ENCODE measurements at regions not wholly inside any gene's neighbourhood (a gene's known extent, or its start where the extent isn't known, plus 50 kb on each side); places are given as distances from the start of the nearest gene placed in this dataset.

- no peak overlapping the region for H3K27ac ChIP-seq
- H3K4me3 ChIP-seq = no peak overlapping the region
- H4K20me1 ChIP-seq (ENCODE audit: insufficient read depth) = no peaks in the 10 kb centered on the region
- 58 to 65% methylated on average over 5 of the region's 5 CpGs for WGBS, 2 experiments (ENCODE audit: low coverage in 1 of 2, low lambda C conversion rate in 2 of 2, missing lambda C conversion rate in 2 of 2)
- peaks cover 2% of the 10 kb centered on the region; the same call in 1 of the 2 replicates for H3K27me3 ChIP-seq (replicated peaks; ENCODE audit: insufficient read depth)
- H3K36me3 ChIP-seq (ENCODE audit: low read depth) = no peaks in the 10 kb centered on the region
- TF ChIP-seq EZH2 (IDR thresholded peaks at IDR 0.05; ENCODE audit: insufficient read depth, poor library complexity, severe bottlenecking) = no peak
- TF ChIP-seq EZH2phosphoT487 (IDR thresholded peaks at IDR 0.05; ENCODE audit: insufficient read depth, low read depth) = no peak
- H2AFZ ChIP-seq = no peak overlapping the region
- no peak overlapping the region for H3K4me2 ChIP-seq (ENCODE audit: unreplicated experiment)
- H3K4me1 ChIP-seq (ENCODE audit: insufficient read depth) = no peaks in the 10 kb centered on the region; the same call in 1 of the 2 replicates
- no peaks in the 10 kb centered on the region for H3K9me3 ChIP-seq (ENCODE audit: low read depth)
- H3F3A ChIP-seq (ENCODE audit: insufficient read depth) = 0 out of 2 replicates have a peak, but pooled peaks cover 10% of the 10 kb centered on the region
- DNase-seq = peak; percentile 21
- in situ Hi-C loops (cut with MboI) = no loop called here
- no peaks in the 10 kb centered on the region for H3K9me2 ChIP-seq (ENCODE audit: insufficient read depth)
- H3K79me2 ChIP-seq (ENCODE audit: insufficient read depth) = no peaks in the 10 kb centered on the region
- H3K9ac ChIP-seq = no peak overlapping the region
Measured at GRCh38 chr20:39773380-39774000, 811.3 kb downstream of the DHX35 start.

DNA sequence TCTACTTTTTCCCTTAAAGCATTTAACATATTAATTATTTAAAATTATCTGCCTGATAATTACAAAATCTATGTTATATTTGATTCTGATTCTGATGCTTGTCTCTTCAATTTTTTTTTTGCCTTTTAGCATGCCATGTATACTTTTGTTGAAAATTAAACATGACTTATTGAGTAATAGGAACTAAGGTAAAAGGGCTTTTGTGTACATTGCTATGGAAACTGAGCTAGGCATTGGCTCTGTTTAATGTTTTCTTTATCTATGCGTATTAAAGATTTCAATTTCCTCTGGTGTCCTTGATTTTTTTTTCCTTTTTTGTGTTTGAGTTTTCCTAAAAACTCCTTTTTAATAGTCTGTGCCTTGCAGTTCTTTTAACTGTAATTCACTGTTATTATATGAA is 805.2 kb downstream of the DHX35 start:
- Histone ChIP-seq H3K9ac (no peak overlapping the region), H3K9me3 (ENCODE audit: low read depth) (no peaks in the 10 kb centered on the region), H3F3A (ENCODE audit: insufficient read depth) (no peaks in the 10 kb centered on the region), H3K79me2 (ENCODE audit: insufficient read depth) (no peaks in the 10 kb centered on the region), H3K27me3 (replicated peaks; ENCODE audit: insufficient read depth) (no peaks in the 10 kb centered on the region), H2AFZ (no peak overlapping the region), H3K36me3 (ENCODE audit: low read depth) (no peaks in the 10 kb centered on the region), H3K4me2 (ENCODE audit: unreplicated experiment) (no peak overlapping the region), H3K9me2 (ENCODE audit: insufficient read depth) (no peaks in the 10 kb centered on the region), H4K20me1 (ENCODE audit: insufficient read depth) (no peaks in the 10 kb centered on the region), H3K4me3 (no peak overlapping the region), H3K4me1 (ENCODE audit: insufficient read depth) (no peaks in the 10 kb centered on the region), H3K27ac (no peak overlapping the region)
- in situ Hi-C loops (cut with MboI) = no loop called here
- TF ChIP-seq EZH2 (IDR thresholded peaks at IDR 0.05; ENCODE audit: insufficient read depth, poor library complexity, severe bottlenecking) = no peak
- no peak for TF ChIP-seq EZH2phosphoT487 (IDR thresholded peaks at IDR 0.05; ENCODE audit: insufficient read depth, low read depth)
- DNase-seq = no peak
- 55 to 74% methylated on average over 1 of the region's 1 CpG for WGBS, 2 experiments (ENCODE audit: low coverage in 1 of 2, low lambda C conversion rate in 2 of 2, missing lambda C conversion rate in 2 of 2)

DNA sequence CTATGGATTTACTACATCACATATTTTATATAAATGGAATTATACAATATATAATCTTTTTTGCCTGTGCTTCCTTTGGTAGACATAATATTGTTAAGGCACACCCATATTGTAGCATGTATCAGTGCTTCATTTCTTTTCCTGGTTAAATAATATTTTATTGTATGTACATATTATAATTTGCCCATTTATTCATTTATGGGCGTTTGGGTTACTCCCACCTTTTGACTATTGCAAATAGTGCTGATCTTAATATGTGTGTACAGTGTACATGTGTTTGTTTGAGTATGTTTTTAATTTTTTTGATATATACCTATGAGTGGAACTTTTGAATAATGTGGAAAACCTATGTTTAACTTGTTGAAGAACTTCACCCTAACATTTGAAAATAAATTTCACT is 804.2 kb downstream of the DHX35 start:
- Histone ChIP-seq H3K4me2 (ENCODE audit: unreplicated experiment) (no peak overlapping the region), H3K9me3 (ENCODE audit: low read depth) (no peaks in the 10 kb centered on the region), H3K9ac (no peak overlapping the region), H3K9me2 (ENCODE audit: insufficient read depth) (no peaks in the 10 kb centered on the region), H3F3A (ENCODE audit: insufficient read depth) (no peaks in the 10 kb centered on the region), H3K27ac (no peak overlapping the region), H3K27me3 (replicated peaks; ENCODE audit: insufficient read depth) (no peaks in the 10 kb centered on the region), H4K20me1 (ENCODE audit: insufficient read depth) (no peaks in the 10 kb centered on the region), H3K36me3 (ENCODE audit: low read depth) (no peaks in the 10 kb centered on the region), H3K4me3 (no peak overlapping the region), H2AFZ (no peak overlapping the region), H3K79me2 (ENCODE audit: insufficient read depth) (no peaks in the 10 kb centered on the region), H3K4me1 (ENCODE audit: insufficient read depth) (no peaks in the 10 kb centered on the region)
- DNase-seq = no peak
- in situ Hi-C loops (cut with MboI) = no loop called here
- TF ChIP-seq EZH2phosphoT487 (IDR thresholded peaks at IDR 0.05; ENCODE audit: insufficient read depth, low read depth) (no peak), EZH2 (IDR thresholded peaks at IDR 0.05; ENCODE audit: insufficient read depth, poor library complexity, severe bottlenecking) (no peak)
- 0 to 4% methylated on average over 1 of the region's 1 CpG for WGBS, 2 experiments (ENCODE audit: low coverage in 1 of 2, low lambda C conversion rate in 2 of 2, missing lambda C conversion rate in 2 of 2)

DNA sequence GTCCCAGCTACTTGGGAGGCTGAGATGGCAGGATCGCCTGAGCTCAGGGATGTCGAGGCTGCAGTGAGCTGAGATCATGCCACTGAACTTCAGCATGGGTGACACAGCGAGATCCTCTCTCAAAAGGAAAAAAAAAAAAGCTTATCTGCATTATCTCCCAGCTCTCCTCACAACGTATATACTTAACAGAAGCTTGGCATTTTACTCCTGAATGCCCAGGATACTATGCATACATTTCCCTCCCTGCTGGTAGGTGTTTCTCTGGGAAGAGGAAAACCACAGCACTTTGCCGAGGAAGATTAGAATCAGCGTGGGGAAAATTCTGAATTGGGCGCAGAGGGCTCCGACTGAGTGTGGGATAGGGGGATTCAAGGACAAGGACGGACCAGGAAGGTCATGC is 800.6 kb downstream of the DHX35 start:
- Histone ChIP-seq H3K79me2 (ENCODE audit: insufficient read depth) (no peaks in the 10 kb centered on the region), H4K20me1 (ENCODE audit: insufficient read depth) (no peaks in the 10 kb centered on the region), H3K27me3 (replicated peaks; ENCODE audit: insufficient read depth) (no peaks in the 10 kb centered on the region), H2AFZ (no peak overlapping the region), H3K36me3 (ENCODE audit: low read depth) (no peaks in the 10 kb centered on the region), H3K4me3 (no peak overlapping the region), H3F3A (ENCODE audit: insufficient read depth) (no peaks in the 10 kb centered on the region), H3K4me1 (ENCODE audit: insufficient read depth) (no peaks in the 10 kb centered on the region), H3K4me2 (ENCODE audit: unreplicated experiment) (no peak overlapping the region), H3K27ac (no peak overlapping the region), H3K9me3 (ENCODE audit: low read depth) (no peaks in the 10 kb centered on the region), H3K9me2 (ENCODE audit: insufficient read depth) (no peaks in the 10 kb centered on the region), H3K9ac (no peak overlapping the region)
- in situ Hi-C loops (cut with MboI) = no loop called here
- no peak for DNase-seq
- TF ChIP-seq EZH2phosphoT487 (IDR thresholded peaks at IDR 0.05; ENCODE audit: insufficient read depth, low read depth) (no peak), EZH2 (IDR thresholded peaks at IDR 0.05; ENCODE audit: insufficient read depth, poor library complexity, severe bottlenecking) (no peak)
- WGBS, 2 experiments (ENCODE audit: low coverage in 1 of 2, low lambda C conversion rate in 2 of 2, missing lambda C conversion rate in 2 of 2) = 76 to 81% methylated on average over 9 of the region's 9 CpGs
